Peyer's patch (tissue), 4 donors: ENCODE measurements at regions not wholly inside any gene's neighbourhood (a gene's known extent, or its start where the extent isn't known, plus 50 kb on each side); places are given as distances from the start of the nearest gene placed in this dataset.

Source experiments
- CTCF ChIP-seq, 6 experiments: fragments of 450-650 bp in 4 of 6; fragments of 200-600 bp in 2 of 6; sonication (generic) in 1 of 6; IDR thresholded peaks; one replicate each; pipeline ENCODE4 v1.5.1; 2017 to 2019; ENCODE audit warnings: antibody characterized with exemption in 6 of 6, mild to moderate bottlenecking in 3 of 6, moderate library complexity in 1 of 6
- POLR2A ChIP-seq, 2 donors: fragments of 450-650 bp; IDR thresholded peaks; one replicate each; pipeline ENCODE4 v1.5.1; 2017; ENCODE audit warnings: antibody characterized with exemption in 2 of 2, mild to moderate bottlenecking in 2 of 2, moderate library complexity in 2 of 2

GRCh38 chr6:163897669-163898068 lies 483.2 kb downstream of the QKI start:
- TF ChIP-seq CTCF (IDR thresholded peaks at IDR 0.05) (no peak), POLR2A (IDR thresholded peaks at IDR 0.05) (no peak)
